ENCODE measurements at regions not wholly inside any gene's neighbourhood (a gene's known extent, or its start where the extent isn't known, plus 50 kb on each side); places are given as distances from the start of the nearest gene placed in this dataset.

DNA sequence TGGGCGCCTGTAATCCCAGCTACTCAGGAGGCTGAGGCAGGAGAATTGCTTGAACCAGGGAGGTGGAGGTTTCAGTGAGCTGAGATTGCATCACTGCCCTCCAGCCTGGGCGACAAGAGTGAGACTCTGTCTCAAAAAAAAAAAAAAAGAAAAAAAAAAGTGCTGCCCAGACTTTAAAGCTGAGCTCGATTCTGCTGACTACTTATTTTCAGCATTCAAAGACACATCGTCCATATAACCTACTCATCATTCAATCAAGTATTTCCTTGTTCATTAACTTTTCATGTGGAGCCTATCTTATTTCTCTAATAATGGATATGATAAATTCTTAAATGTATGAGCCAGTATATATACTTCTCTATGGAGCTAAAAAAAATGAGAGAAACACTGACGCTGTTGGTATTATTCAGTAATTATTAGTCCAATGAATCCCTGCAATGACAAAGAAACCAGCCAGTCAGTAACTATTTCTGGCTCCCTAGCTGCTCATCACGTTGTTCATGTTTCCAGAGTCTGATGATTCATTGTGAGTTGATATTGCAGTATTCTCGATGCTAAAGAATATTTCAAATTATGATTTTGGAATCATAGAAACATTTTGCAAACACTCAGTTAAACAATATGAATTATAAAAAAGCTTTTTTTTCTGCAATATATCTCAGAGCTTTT is 111.9 kb downstream of the RAP2B start:
- FAIRE-seq (no peak), DNase-seq (ENCODE audit: low read depth, low spot score) (no peak)
- no peaks in the 10 kb centered on the region for H3K36me3 ChIP-seq (ENCODE audit: control insufficient read depth in 2 of 2, extremely low read depth in 1 of 2, insufficient read depth in 2 of 2, low read length in 2 of 2)
- no peaks in the 10 kb centered on the region for H3K4me1 ChIP-seq (ENCODE audit: control insufficient read depth, extremely low read depth, insufficient read depth, low read length)
- ChIA-PET CTCF (interaction anchor here (0.7 to 2.3 kb wide), 3 partner anchors 10 to 86 kb away, joined by 3 to 7 read pairs (median 3); no protein-coding TSS in a partner anchor), POLR2A (no interaction called here)
- BruUV-seq (replicated peaks) = no TSS peak
- H4K20me1 ChIP-seq (replicated peaks; ENCODE audit: control insufficient read depth, extremely low read depth, insufficient read depth, low read length) = no peaks in the 10 kb centered on the region
- no peak overlapping the region for H3K4me2 ChIP-seq (ENCODE audit: insufficient read depth, low read length)
- no peaks in the 10 kb centered on the region for H3K9me3 ChIP-seq (replicated peaks; ENCODE audit: control insufficient read depth, insufficient read depth, low read length)
- TF ChIP-seq GATA2 (IDR thresholded peaks at IDR 0.05; ENCODE audit: insufficient read depth, insufficient read length, low read depth, low read length) (no peak), FOS (IDR thresholded peaks at IDR 0.05; ENCODE audit: borderline replicate concordance, insufficient read depth, low read length) (no peak), POLR2A (IDR thresholded peaks at IDR 0.05; ENCODE audit: low read depth, low read length) (no peak), CTCF (IDR thresholded peaks at IDR 0.05; ENCODE audit: extremely low read depth in 1 of 2, insufficient read depth in 1 of 2, low read depth in 1 of 2, low read length in 2 of 2) (no peak), JUN (IDR thresholded peaks at IDR 0.05; ENCODE audit: borderline replicate concordance, insufficient read depth, insufficient read length, low read depth) (no peak), MYC (IDR thresholded peaks at IDR 0.05; ENCODE audit: low read depth, low read length) (no peak), POLR2AphosphoS5 (IDR thresholded peaks at IDR 0.05; ENCODE audit: insufficient read depth, low read depth, low read length) (no peak), EZH2 (IDR thresholded peaks at IDR 0.05; ENCODE audit: borderline replicate concordance, low read depth, low read length, severe bottlenecking) (no peak)
- TF ChIP-seq, protein P1, sequence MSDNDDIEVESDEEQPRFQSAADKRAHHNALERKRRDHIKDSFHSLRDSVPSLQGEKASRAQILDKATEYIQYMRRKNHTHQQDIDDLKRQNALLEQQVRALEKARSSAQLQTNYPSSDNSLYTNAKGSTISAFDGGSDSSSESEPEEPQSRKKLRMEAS (IDR thresholded peaks at IDR 0.05; ENCODE audit: insufficient read depth, insufficient read length) = no peak
- no peak overlapping the region for H2AFZ ChIP-seq (ENCODE audit: low read depth, low read length)
- H3K9me1 ChIP-seq (replicated peaks; ENCODE audit: control insufficient read depth, extremely low read depth, insufficient read depth, low read length) = no peaks in the 10 kb centered on the region
- intact Hi-C loops (cut with micrococcal nuclease) = no loop called here
- dilution Hi-C loops (cut with MboI; ENCODE audit: extremely low pct_ligation_motif_present, low sequenced_read_pairs) = no loop called here
- no peak overlapping the region for H3K4me3 ChIP-seq (replicated peaks in 1 of 3; ENCODE audit: insufficient read depth in 1 of 3, low read depth in 1 of 3, low read length in 3 of 3)
- H3K27ac ChIP-seq (ENCODE audit: insufficient read depth, low read depth, low read length) = no peak overlapping the region
- H3K79me2 ChIP-seq (ENCODE audit: control insufficient read depth, insufficient read depth, low read length) = no peaks in the 10 kb centered on the region
- no peak overlapping the region for H3K9ac ChIP-seq (replicated peaks; ENCODE audit: extremely low read depth, insufficient read depth, low read length)
- H3K27me3 ChIP-seq (ENCODE audit: control insufficient read depth in 2 of 2, insufficient read depth in 2 of 2, low read length in 2 of 2) = no peaks in the 10 kb centered on the region
